ENCODE measurements at regions not wholly inside any gene's neighbourhood (a gene's known extent, or its start where the extent isn't known, plus 50 kb on each side); places are given as distances from the start of the nearest gene placed in this dataset.

- TF ChIP-seq SP1 (IDR thresholded peaks at IDR 0.05) (no peak), LEF1 (IDR thresholded peaks at IDR 0.05; ENCODE audit: borderline replicate concordance) (no peak), PKNOX1 (IDR thresholded peaks at IDR 0.05) (no peak), HDGF (IDR thresholded peaks at IDR 0.05; ENCODE audit: borderline replicate concordance) (no peak), SUZ12 (IDR thresholded peaks at IDR 0.05) (no peak), BHLHE40 (IDR thresholded peaks at IDR 0.05; ENCODE audit: borderline replicate concordance) (no peak), FOXA1 (IDR thresholded peaks at IDR 0.05) (no peak), FOXK2 (IDR thresholded peaks at IDR 0.05) (no peak)
Measured at GRCh38 chr3:82561784-82562183, 800.3 kb upstream of the GBE1 start.

All from HEK293T (cell line).